ENCODE measurements at regions not wholly inside any gene's neighbourhood (a gene's known extent, or its start where the extent isn't known, plus 50 kb on each side); places are given as distances from the start of the nearest gene placed in this dataset.

GRCh38 chr6:91317984-91318383 is 731.1 kb upstream of the MAP3K7 start (continued):
- TF ChIP-seq CHD7 (IDR thresholded peaks at IDR 0.05; ENCODE audit: insufficient replicate concordance, low read length) (no peak), BCL11A (IDR thresholded peaks at IDR 0.05; ENCODE audit: low read depth in 2 of 2, low read length in 2 of 2) (no peak), RAD21 (IDR thresholded peaks at IDR 0.05 in 1 of 2, conservative IDR thresholded peaks at IDR 0.05 in 1 of 2; ENCODE audit: low read depth in 2 of 2, low read length in 2 of 2) (no peak), CTBP2 (IDR thresholded peaks at IDR 0.05; ENCODE audit: borderline replicate concordance, insufficient read depth, insufficient read length, low read length) (no peak), CTCF (IDR thresholded peaks at IDR 0.05; ENCODE audit: control extremely low read depth in 1 of 3, insufficient read depth in 1 of 3, low read depth in 1 of 3, low read length in 3 of 3) (no peak)

Measured in H1 (cell line).